GM23338 (cell line): ENCODE measurements at regions not wholly inside any gene's neighbourhood (a gene's known extent, or its start where the extent isn't known, plus 50 kb on each side); places are given as distances from the start of the nearest gene placed in this dataset.

Experiments used
- ATAC-seq: fragments of 200-7000 bp; cut with Tn5 transposase; 3 replicates; pipeline ENCODE4 v1.9.1; 2020
- DNase-seq: peaks from one replicate; pipeline ENCODE4 v3.0.0-alpha.2; 2015; ENCODE audit warnings: low spot score
- H2AFZ ChIP-seq: fragments of 200-600 bp; sonication (generic); 2 replicates; pipeline ENCODE4 v1.8.0; 2016; ENCODE audit warnings: antibody characterized with exemption, mild to moderate bottlenecking, moderate library complexity
- H3F3A ChIP-seq: fragments of 200-600 bp; sonication (generic); replicated peaks from 2 replicates; pipeline ENCODE4 v1.8.0; 2017; ENCODE audit warnings: antibody characterized with exemption, mixed run types, low read depth
- H3K27ac ChIP-seq: fragments of 200-600 bp; sonication (generic); 2 replicates; pipeline ENCODE4 v1.6.1; 2016; ENCODE audit warnings: low read depth
- H3K27me3 ChIP-seq: fragments of 200-600 bp; sonication (generic); 2 replicates; pipeline ENCODE4 v1.8.0; 2016; ENCODE audit warnings: mild to moderate bottlenecking, mixed run types, moderate library complexity; ENCODE audit not compliant: insufficient read depth
- H3K36me3 ChIP-seq: fragments of 200-600 bp; sonication (generic); 2 replicates; pipeline ENCODE4 v1.8.0; 2016; ENCODE audit warnings: mild to moderate bottlenecking; ENCODE audit not compliant: insufficient read depth
- H3K4me1 ChIP-seq: fragments of 200-600 bp; sonication (generic); 2 replicates; pipeline ENCODE4 v1.8.0; 2016; ENCODE audit warnings: mild to moderate bottlenecking, moderate library complexity; ENCODE audit not compliant: insufficient read depth
- H3K4me2 ChIP-seq: fragments of 200-600 bp; sonication (generic); 2 replicates; pipeline ENCODE4 v1.7.1; 2017; ENCODE audit warnings: mixed run types
- H3K4me3 ChIP-seq: fragments of 200-600 bp; sonication (generic); 2 replicates; pipeline ENCODE4 v1.6.1; 2016; ENCODE audit warnings: mixed run types
- H3K79me2 ChIP-seq: fragments of 200-600 bp; sonication (generic); replicated peaks from 2 replicates; pipeline ENCODE4 v1.8.0; 2017; ENCODE audit warnings: mild to moderate bottlenecking; ENCODE audit not compliant: insufficient read depth
- H3K9me2 ChIP-seq: fragments of 200-600 bp; sonication (generic); 2 replicates; pipeline ENCODE4 v1.8.0; 2017; ENCODE audit not compliant: insufficient read depth
- H4K20me1 ChIP-seq: fragments of 200-600 bp; sonication (generic); replicated peaks from 2 replicates; pipeline ENCODE4 v1.8.0; 2017; ENCODE audit warnings: mild to moderate bottlenecking; ENCODE audit not compliant: insufficient read depth
- H3K27ac Mint-ChIP-seq: 2 replicates; pipeline ENCODE4 v1.8.0; 2020; ENCODE audit warnings: inconsistent platforms, mild to moderate bottlenecking, moderate library complexity, mixed read lengths
- H3K27me3 Mint-ChIP-seq: 3 replicates; pipeline ENCODE4 v1.8.0; 2022; ENCODE audit warnings: low read depth, mild to moderate bottlenecking, moderate library complexity, mixed read lengths, inconsistent platforms; ENCODE audit not compliant: insufficient read depth, poor library complexity
- H3K36me3 Mint-ChIP-seq: 3 replicates; pipeline ENCODE4 v1.8.0; 2021; ENCODE audit warnings: low read depth, mild to moderate bottlenecking, inconsistent platforms, moderate library complexity, mixed read lengths
- H3K4me1 Mint-ChIP-seq: 3 replicates; pipeline ENCODE4 v1.8.0; 2020; ENCODE audit warnings: mild to moderate bottlenecking, inconsistent platforms, mixed read lengths
- H3K4me3 Mint-ChIP-seq: 3 replicates; pipeline ENCODE4 v1.8.0; 2021; ENCODE audit warnings: moderate library complexity, mild to moderate bottlenecking, inconsistent platforms, mixed read lengths
- H3K9me3 Mint-ChIP-seq: 3 replicates; pipeline ENCODE4 v1.8.0; 2020; ENCODE audit warnings: moderate library complexity, mild to moderate bottlenecking, inconsistent platforms, mixed read lengths
- CREB1 ChIP-seq: fragments of 250-450 bp; sonication (Bioruptor Pico); IDR thresholded peaks from 2 replicates; pipeline ENCODE4 v1.5.0; 2020; ENCODE audit warnings: low read depth, mild to moderate bottlenecking, moderate library complexity
- CTCF ChIP-seq, 2 experiments: fragments of 200-600 bp in 1 of 2; sonication (generic) in 1 of 2; conservative IDR thresholded peaks; 2 replicates each; pipeline versions ENCODE4 v1.5.1 to v1.6.1; 2016 to 2017; ENCODE audit warnings: antibody characterized with exemption in 2 of 2, low read depth in 2 of 2, mild to moderate bottlenecking in 2 of 2, moderate library complexity in 1 of 2
- ETS1 ChIP-seq: IDR thresholded peaks from 2 replicates; pipeline ENCODE4 v1.6.1; 2016; ENCODE audit warnings: antibody characterized with exemption
- JUNB ChIP-seq: IDR thresholded peaks from one replicate; pipeline ENCODE4 v1.6.1; 2016; ENCODE audit warnings: antibody characterized with exemption; ENCODE audit not compliant: unreplicated experiment
- NANOG ChIP-seq: IDR thresholded peaks from 2 replicates; pipeline ENCODE4 v1.6.1; 2016; ENCODE audit warnings: antibody characterized with exemption, borderline replicate concordance
- POLR2AphosphoS5 ChIP-seq: IDR thresholded peaks from 2 replicates; pipeline ENCODE4 v1.6.1; 2016; ENCODE audit warnings: antibody characterized with exemption, low read depth
- REST ChIP-seq: IDR thresholded peaks from one replicate; pipeline ENCODE4 v1.6.1; 2018; ENCODE audit warnings: antibody characterized with exemption; ENCODE audit not compliant: unreplicated experiment
- STAT1 ChIP-seq: IDR thresholded peaks from one replicate; pipeline ENCODE4 v1.6.1; 2016; ENCODE audit warnings: antibody characterized with exemption; ENCODE audit not compliant: unreplicated experiment
- ZNF114 ChIP-seq: fragments of 250-450 bp; sonication (Bioruptor Pico); IDR thresholded peaks from 2 replicates; pipeline ENCODE4 v1.5.0; 2020; ENCODE audit warnings: mild to moderate bottlenecking, moderate library complexity

GRCh38 chr10:78481842-78482241, 448.2 kb downstream of the RPS24 start (continued):
- TF ChIP-seq REST = no peak

DNA sequence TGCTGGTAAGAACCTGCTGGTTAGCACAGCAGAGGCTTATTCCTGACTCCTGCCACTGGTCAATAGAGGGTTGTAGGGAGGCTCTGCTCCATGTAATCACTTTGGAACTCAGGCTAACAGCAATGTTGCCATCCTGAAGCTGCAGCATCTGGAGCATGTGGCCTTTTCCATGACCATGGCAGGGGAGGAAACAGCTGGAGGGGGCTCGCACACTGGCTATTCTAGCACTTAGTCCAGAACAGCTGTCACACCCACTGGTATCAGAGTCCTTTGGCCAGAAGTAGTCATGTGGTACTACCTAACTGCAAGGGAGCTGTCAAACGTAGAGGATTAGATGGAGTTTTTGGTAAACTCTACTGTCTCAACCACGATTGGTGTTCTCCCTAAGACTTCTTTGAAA, 450.0 kb downstream of the RPS24 start:
- Mint-ChIP-seq H3K27me3 (peaks cover 2% of the 10 kb centered on the region), H3K36me3 (no peaks in the 10 kb centered on the region), H3K27ac (no peak overlapping the region), H3K4me3 (no peak overlapping the region), H3K9me3 (peaks cover 2% of the 10 kb centered on the region; the same call in 1 of the 3 replicates), H3K4me1 (no peaks in the 10 kb centered on the region)
- Histone ChIP-seq H3K4me1 (no peaks in the 10 kb centered on the region), H3K9me2 (peaks cover 6% of the 10 kb centered on the region; the same call in 1 of the 2 replicates), H3K27ac (no peak overlapping the region), H3F3A (no peaks in the 10 kb centered on the region), H3K27me3 (no peaks in the 10 kb centered on the region), H4K20me1 (no peaks in the 10 kb centered on the region), H3K36me3 (no peaks in the 10 kb centered on the region), H3K79me2 (no peaks in the 10 kb centered on the region), H2AFZ (no peak overlapping the region), H3K4me2 (no peak overlapping the region), H3K4me3 (no peak overlapping the region)
- ATAC-seq = no peak
- DNase-seq = no peak
- TF ChIP-seq ETS1 (no peak), CREB1 (CRISPR knock-in tag) (no peak), REST (no peak), NANOG (no peak), JUNB (no peak), ZNF114 (CRISPR knock-in tag) (no peak), STAT1 (no peak), CTCF (conservative IDR thresholded peaks at IDR 0.05; ENCODE audit: low read depth in 2 of 2) (no peak), POLR2AphosphoS5 (no peak)
